DND-41 (cell line): ENCODE measurements at regions not wholly inside any gene's neighbourhood (a gene's known extent, or its start where the extent isn't known, plus 50 kb on each side); places are given as distances from the start of the nearest gene placed in this dataset.
"Not testable (repeated sequence)": the region's sequence is repeated elsewhere in the genome, so short reads cannot be mapped to it uniquely, and the experiment has no call there.

Experiments used
- ATAC-seq: fragments of 200-7000 bp; cut with Tn5 transposase; 3 replicates; pipeline ENCODE4 v1.9.1; 2021; ENCODE audit warnings: low read depth; ENCODE audit not compliant: insufficient read depth
- DNase-seq: peaks from one replicate; pipeline ENCODE4 v3.0.0-alpha.2; 2020
- H2AFZ ChIP-seq: 2 replicates; pipeline ENCODE4 v1.6.0; 2012; ENCODE audit warnings: low read depth, low read length
- H3K27ac ChIP-seq: 2 replicates; pipeline ENCODE4 v1.5.1; 2012; ENCODE audit warnings: low read length, inconsistent platforms
- H3K27me3 ChIP-seq: fragments of 200-600 bp; sonication (generic); 2 replicates; pipeline ENCODE4 v1.6.0; 2012; ENCODE audit warnings: low read length, mild to moderate bottlenecking, inconsistent platforms; ENCODE audit not compliant: insufficient read depth, poor library complexity
- H3K36me3 ChIP-seq: 2 replicates; pipeline ENCODE4 v1.5.1; 2012; ENCODE audit warnings: low read length, inconsistent platforms; ENCODE audit not compliant: insufficient read depth
- H3K4me1 ChIP-seq: 2 replicates; pipeline ENCODE4 v1.5.1; 2012; ENCODE audit warnings: mild to moderate bottlenecking, low read length; ENCODE audit not compliant: insufficient read depth
- H3K4me2 ChIP-seq: 2 replicates; pipeline ENCODE4 v1.6.0; 2012; ENCODE audit warnings: mild to moderate bottlenecking, moderate library complexity, low read length, inconsistent platforms; ENCODE audit not compliant: insufficient read depth
- H3K4me3 ChIP-seq, 2 experiments: fragments of 200-600 bp in 1 of 2; shearing (Covaris generic) in 1 of 2; 2 replicates each; pipeline ENCODE4 v1.5.1; 2012 to 2016; ENCODE audit warnings: inconsistent platforms in 2 of 2, low read length in 2 of 2, mild to moderate bottlenecking in 2 of 2, low read depth in 1 of 2, moderate library complexity in 1 of 2
- H3K79me2 ChIP-seq: 2 replicates; pipeline ENCODE4 v1.6.0; 2012; ENCODE audit warnings: low read length, inconsistent platforms; ENCODE audit not compliant: insufficient read depth
- H3K9ac ChIP-seq: 2 replicates; pipeline ENCODE4 v1.6.0; 2012; ENCODE audit warnings: low read depth, mild to moderate bottlenecking, inconsistent platforms, low read length, moderate library complexity
- H3K9me3 ChIP-seq: 2 replicates; pipeline ENCODE4 v1.5.1; 2012; ENCODE audit warnings: low read length, moderate library complexity, mild to moderate bottlenecking, inconsistent platforms; ENCODE audit not compliant: insufficient read depth, severe bottlenecking
- H4K20me1 ChIP-seq: 2 replicates; pipeline ENCODE4 v1.6.0; 2012; ENCODE audit warnings: low read length; ENCODE audit not compliant: insufficient read depth
- EZH2 ChIP-seq: IDR thresholded peaks from 3 replicates; pipeline ENCODE4 v1.6.1; 2012; ENCODE audit warnings: borderline replicate concordance, low read depth, mild to moderate bottlenecking, moderate library complexity, low read length, inconsistent platforms; ENCODE audit not compliant: severe bottlenecking
- TF ChIP-seq, protein P1 (sequence below): IDR thresholded peaks from 2 replicates; pipeline ENCODE4 v1.5.1; 2012; ENCODE audit warnings: borderline replicate concordance, low read length, moderate library complexity, mild to moderate bottlenecking; ENCODE audit not compliant: poor library complexity, severe bottlenecking; ENCODE audit errors: extremely low read depth

DNA sequence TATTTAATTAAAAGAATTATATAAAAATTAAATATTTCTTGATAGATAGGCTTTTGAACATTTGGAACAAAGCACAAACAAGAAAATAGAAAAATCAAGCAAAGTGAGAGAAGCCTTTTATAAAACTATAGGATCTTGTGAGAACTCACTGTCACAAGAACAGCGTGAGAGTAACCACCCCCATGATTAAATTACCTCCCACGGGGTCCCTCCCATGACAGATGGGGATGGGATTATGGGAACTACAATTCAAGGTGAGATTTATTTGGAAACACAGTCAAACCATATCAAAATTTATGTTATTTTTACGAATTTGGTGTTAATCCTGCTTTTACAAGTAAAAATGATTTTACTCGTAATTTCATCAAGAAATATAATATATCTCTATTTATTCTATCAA, 1136.1 kb upstream of the POT1 start:
- no peak for ATAC-seq
- no peak overlapping the region for H3K9ac ChIP-seq
- no peak overlapping the region for H3K4me2 ChIP-seq
- no peak overlapping the region for H3K27ac ChIP-seq
- no peaks in the 10 kb centered on the region for H3K9me3 ChIP-seq
- H3K4me1 ChIP-seq = no peaks in the 10 kb centered on the region
- TF ChIP-seq EZH2 = no peak
- TF ChIP-seq, protein P1, sequence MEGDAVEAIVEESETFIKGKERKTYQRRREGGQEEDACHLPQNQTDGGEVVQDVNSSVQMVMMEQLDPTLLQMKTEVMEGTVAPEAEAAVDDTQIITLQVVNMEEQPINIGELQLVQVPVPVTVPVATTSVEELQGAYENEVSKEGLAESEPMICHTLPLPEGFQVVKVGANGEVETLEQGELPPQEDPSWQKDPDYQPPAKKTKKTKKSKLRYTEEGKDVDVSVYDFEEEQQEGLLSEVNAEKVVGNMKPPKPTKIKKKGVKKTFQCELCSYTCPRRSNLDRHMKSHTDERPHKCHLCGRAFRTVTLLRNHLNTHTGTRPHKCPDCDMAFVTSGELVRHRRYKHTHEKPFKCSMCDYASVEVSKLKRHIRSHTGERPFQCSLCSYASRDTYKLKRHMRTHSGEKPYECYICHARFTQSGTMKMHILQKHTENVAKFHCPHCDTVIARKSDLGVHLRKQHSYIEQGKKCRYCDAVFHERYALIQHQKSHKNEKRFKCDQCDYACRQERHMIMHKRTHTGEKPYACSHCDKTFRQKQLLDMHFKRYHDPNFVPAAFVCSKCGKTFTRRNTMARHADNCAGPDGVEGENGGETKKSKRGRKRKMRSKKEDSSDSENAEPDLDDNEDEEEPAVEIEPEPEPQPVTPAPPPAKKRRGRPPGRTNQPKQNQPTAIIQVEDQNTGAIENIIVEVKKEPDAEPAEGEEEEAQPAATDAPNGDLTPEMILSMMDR = no peak
- H3K4me3 ChIP-seq = no peak overlapping the region
- no peaks in the 10 kb centered on the region for H3K36me3 ChIP-seq
- no peaks in the 10 kb centered on the region for H3K27me3 ChIP-seq
- no peaks in the 10 kb centered on the region for H4K20me1 ChIP-seq
- no peak overlapping the region for H2AFZ ChIP-seq
- no peaks in the 10 kb centered on the region for H3K79me2 ChIP-seq
- DNase-seq = no peak

DNA sequence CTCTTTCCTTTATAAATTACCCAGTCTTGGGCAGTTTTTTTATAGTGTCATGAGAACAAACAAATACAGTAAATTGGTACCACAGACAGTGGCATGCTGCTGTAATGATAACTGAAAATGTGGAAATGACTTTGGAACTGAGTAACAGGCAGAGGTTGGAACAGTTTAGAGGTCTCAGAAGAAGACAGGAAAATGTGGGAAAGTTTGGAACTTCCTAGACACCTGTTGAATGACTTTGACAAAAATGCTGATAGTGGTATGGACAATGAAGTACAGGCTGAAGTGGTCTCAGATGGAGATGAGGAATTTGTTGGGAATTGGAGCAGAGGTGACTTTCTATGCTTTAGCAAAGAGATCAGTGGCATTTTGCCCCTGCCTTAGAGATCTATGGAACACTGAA, 1128.4 kb upstream of the POT1 start:
- Histone ChIP-seq H3K4me1 (no peaks in the 10 kb centered on the region), H3K27me3 (no peaks in the 10 kb centered on the region), H3K27ac (no peak overlapping the region), H3K4me3 (no peak overlapping the region), H3K4me2 (no peak overlapping the region), H2AFZ (no peak overlapping the region), H3K36me3 (no peaks in the 10 kb centered on the region), H3K9ac (no peak overlapping the region), H3K9me3 (no peaks in the 10 kb centered on the region), H3K79me2 (no peaks in the 10 kb centered on the region), H4K20me1 (no peaks in the 10 kb centered on the region)
- TF ChIP-seq, protein P1 = no peak
- no peak for TF ChIP-seq EZH2
- DNase-seq (no peak), ATAC-seq (no peak)

DNA sequence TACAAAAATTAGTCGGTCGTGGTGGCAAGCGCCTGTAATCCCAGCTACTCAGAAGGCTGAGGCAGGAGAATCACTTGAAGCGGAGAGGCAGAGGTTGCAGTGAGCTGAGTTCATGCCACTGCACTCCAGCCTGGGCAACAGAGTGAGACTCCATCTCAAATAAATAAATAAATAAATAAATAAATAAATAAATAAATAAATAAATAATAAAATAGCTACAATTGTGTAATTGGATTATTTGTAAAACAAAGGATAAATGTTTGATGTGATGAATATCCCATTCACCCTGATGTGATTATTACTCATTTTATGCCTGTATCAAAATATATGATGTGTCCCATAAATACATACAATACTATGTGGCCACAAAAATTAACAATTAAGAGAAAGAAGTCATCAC, 1127.0 kb upstream of the POT1 start:
- not testable (repeated sequence) for H3K4me2 ChIP-seq, H3K36me3 ChIP-seq, H3K4me3 ChIP-seq, H2AFZ ChIP-seq, ATAC-seq, H3K9ac ChIP-seq, H3K4me1 ChIP-seq, H3K9me3 ChIP-seq, DNase-seq, H3K27me3 ChIP-seq, H3K27ac ChIP-seq, H3K79me2 ChIP-seq, H4K20me1 ChIP-seq

DNA sequence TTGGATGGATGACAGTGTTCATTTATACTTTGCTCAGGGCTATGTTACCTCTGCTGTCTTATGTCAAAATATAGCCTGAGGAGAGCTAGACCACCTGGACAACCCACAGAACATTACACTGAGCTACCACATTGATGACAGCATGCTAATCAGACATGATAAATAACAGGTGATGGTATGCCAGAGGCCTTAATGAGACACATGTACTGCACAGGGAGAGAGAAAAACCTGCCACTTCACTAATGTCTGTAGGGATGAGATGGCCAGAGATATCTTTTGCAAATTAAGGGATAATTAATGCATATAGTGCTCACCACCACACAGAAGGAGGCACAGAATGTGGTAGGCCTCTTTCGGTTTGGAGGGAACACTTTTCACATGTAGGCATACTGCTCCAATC, 1122.6 kb upstream of the POT1 start:
- no peak overlapping the region for H2AFZ ChIP-seq
- no peak overlapping the region for H3K9ac ChIP-seq
- no peak for ATAC-seq
- H3K79me2 ChIP-seq = no peaks in the 10 kb centered on the region
- H3K4me3 ChIP-seq = no peak overlapping the region
- H3K9me3 ChIP-seq = no peaks in the 10 kb centered on the region
- no peaks in the 10 kb centered on the region for H3K36me3 ChIP-seq
- no peaks in the 10 kb centered on the region for H3K27me3 ChIP-seq
- DNase-seq = no peak
- no peak overlapping the region for H3K27ac ChIP-seq
- no peak overlapping the region for H3K4me2 ChIP-seq
- H3K4me1 ChIP-seq = no peaks in the 10 kb centered on the region
- H4K20me1 ChIP-seq = no peaks in the 10 kb centered on the region
- no peak for TF ChIP-seq EZH2
- TF ChIP-seq, protein P1 = no peak
